HG02642 (cell line): ENCODE measurements at regions not wholly inside any gene's neighbourhood (a gene's known extent, or its start where the extent isn't known, plus 50 kb on each side); places are given as distances from the start of the nearest gene placed in this dataset.

Experiments used
- ATAC-seq: cut with Tn5 transposase; IDR thresholded peaks from one replicate; pipeline ENCODE4 v1.9.1; 2021; ENCODE audit warnings: mild to moderate bottlenecking; ENCODE audit not compliant: unreplicated experiment, poor library complexity

DNA sequence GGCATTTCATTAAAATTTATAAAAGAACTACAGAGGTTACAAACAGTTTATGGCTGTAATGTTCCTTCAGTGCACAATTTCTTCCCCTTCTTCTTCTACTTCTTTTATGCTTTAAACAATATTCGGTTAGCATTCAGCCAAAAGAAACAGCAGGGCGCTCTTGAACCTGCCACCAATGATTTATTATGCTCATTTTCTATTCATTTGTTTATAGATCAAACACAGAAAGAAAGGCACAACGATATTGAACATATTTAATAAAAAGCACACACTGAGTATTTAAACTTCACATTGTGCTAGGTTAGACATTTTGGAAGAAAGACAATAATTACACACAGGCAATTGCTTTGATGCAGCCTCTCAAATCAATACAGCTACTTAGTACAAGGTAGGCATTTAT lies 1025.8 kb upstream of the LRRN3 start:
- ATAC-seq: no peak

DNA sequence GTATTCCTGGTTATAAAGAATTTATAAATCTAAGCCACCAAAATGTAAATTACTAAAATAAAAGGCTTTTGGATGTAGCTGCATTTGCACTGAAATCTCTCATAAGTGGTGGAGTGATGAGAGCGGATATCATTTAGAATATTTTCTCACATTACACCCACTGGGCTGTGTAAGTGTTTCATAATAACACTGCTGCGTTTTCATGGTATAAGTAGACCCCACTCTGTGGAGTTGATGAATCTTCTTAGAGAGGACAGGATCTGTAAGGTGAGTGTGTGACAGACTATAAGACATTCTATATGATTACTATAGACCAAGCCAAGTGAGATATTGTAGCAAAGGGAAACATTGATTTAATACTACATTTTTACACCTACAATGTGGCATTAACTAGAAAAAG lies 1024.1 kb upstream of the LRRN3 start:
- no peak for ATAC-seq

DNA sequence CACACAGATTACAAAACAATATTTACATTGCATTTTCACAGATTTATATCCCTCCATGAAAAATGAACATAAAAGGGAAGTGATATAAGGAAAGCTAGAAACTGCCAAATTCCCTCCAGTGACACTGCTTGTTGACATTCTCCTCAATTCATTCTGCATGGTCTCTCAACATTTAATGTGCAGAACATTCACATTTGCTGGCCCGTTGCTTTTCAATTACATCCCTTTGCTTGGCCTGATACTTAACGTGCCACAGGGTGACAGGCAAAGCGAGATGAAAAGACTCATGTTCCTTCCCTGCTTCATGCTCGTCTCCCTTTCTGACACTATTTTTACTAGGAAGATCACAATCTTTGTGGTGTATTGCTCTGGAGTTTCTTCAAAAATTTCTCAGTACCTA lies 1019.7 kb upstream of the LRRN3 start:
- ATAC-seq: no peak

DNA sequence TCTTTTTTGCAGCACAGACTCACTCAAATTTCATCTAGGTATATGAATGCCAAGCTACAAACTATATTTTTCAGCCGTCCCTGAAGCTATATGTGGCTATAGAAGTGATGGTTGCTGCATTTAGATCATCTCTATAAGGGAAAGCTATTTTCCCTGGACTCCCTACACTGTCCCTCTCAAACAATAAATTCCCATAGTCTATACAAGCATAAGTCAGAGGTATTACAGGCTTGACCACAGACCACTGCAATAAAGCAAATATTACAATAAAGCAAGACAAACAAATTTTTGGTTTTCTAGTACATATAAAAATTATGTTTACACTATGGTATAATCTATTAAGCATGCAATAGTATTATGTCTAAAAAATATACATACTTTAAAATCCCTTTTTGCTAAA lies 1015.5 kb upstream of the LRRN3 start:
- no peak for ATAC-seq

DNA sequence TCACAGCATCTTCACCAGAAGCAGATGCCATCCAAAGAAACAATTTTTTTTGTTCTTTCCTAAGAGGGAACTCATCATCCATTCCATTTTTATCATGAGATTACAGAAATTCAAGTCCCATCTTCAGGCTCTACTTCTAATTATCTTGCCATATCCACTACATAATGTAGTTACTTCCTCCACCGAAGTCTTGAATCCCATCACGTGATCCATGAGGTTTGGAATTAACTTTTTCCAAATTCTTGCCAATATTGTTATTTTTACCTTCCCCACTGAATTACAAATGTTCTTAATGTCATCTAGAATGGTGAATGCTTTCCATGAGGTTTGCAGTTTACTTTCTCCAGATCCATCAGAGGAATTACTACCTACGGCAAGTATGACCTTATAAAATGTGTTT lies 1014.7 kb upstream of the LRRN3 start:
- ATAC-seq: no peak

DNA sequence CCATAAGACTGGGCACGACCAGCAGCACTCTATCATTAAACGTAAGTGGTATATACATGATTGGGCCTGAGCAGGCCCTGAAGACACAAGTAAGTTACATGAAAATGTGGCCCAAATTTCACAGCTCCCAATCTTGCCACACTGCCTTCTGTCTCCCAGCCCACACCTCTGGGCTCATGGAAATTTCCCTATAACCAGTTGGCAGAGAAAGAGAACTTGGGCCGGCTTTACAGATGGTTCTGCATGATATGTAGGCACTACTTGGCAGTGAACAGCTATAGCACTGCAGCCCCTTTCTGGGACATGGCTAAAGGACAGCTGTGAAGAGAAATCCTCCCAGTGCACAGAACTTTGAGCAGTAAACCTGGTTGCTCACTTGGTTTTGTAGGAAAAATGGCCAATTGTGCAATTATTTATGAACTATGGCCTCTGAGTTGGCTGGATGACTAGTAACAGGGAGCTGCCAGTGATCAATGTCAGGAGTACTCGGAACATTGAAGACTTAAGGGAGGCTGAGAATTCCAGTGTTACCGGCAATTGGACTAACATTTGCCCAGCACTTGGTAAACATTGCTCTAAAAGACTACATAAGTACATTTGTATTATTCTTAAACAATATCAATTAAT lies 1006.6 kb upstream of the LRRN3 start:
- no peak for ATAC-seq

DNA sequence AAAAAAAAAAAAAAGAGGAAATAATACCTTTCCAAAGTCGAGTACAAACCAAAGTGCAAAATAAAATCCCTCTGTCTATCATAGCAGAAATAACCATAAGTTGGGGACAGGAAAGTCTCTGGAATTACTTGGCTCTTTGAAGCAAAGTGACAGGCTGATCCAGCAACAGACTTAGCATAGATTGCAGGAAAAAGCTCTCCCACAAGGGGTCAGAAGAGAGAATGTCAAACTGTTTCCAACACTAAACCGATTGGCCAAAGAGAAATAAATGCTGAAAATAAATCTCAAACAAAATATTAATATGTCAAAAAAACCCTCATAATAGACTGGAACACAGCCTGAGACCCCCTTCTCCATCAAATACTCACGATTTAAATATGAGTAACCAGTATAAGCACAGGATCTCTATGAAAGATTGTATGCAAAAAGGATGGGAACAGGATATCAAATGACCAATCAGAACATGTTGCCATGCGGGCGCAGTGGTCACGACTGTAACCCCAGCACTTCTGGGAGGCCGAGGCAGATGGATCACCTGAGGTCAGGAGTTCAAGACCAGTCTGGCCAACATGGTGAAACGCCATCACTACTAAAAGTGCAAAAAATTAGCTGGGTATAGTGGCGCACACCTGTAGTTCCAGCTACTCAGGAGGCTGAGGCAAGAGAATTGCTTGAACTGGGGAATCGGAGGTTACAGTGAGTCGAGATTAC lies 1000.7 kb upstream of the LRRN3 start:
- no peak for ATAC-seq

DNA sequence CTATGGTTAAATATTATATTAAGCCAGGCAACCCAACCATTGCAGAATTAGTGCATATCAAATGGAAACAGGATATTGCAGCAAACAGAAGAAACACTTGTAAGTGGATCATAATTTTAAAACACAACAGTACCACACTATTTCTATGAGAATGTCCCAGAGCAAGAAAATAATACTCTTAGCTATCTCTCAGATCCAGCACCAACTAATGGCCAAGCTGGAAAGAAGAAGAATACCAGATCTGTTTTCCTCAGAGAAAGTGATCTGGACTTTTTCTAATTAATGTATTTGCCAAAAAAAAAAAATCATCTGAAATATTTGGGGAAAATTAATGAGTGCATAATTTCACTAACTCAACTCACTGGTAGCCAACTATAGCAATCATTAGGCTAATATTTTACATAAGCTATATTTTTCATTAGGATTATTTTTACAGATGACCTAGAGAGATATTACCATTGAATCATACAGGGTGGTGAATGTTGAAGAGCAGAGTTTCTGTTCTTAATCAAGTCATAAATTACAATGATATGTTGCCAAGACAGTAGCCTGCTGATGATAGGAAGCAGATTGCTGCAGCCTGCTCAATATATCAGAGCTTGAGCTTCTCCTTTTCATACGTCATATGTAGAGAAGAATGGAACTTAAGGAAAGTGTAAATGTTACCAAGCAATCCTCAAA lies 995.4 kb upstream of the LRRN3 start:
- ATAC-seq: no peak

DNA sequence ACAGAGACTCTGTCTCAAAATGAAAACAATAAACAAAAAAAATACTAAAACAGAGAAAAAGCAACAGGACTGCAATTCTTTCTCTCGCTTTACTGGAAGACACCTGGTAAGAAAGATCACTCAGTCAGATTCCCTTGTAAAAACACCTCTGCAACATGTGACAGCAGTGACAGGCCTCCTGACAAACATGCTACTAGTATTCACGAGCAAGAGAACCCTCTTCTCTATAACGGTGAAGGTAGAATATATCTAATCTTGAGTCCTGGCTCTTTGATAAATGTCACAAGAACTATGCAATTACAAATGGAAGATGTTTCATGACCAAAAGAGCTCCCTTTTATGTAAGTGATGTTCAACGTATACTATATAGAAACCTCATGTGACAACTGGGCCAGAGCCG lies 986.7 kb upstream of the LRRN3 start:
- ATAC-seq: no peak

DNA sequence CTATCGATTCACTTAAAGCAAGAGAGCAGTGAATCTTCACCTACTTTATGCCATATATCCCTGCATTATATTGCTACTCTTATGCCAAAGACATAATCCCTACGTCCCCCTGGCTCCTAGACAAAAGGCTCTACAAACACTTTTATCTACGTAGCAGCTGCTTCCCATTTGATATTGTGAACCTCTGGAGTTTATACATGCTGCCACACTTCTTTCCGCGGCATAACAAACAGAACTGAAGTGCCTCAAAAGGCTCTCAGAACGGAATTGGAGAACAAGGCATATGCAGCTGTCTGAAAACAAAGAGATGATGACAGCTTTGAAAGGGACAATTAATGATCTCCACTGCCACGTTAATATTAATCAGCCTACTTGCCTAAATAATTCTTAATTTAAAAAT lies 985.6 kb upstream of the LRRN3 start:
- no peak for ATAC-seq

DNA sequence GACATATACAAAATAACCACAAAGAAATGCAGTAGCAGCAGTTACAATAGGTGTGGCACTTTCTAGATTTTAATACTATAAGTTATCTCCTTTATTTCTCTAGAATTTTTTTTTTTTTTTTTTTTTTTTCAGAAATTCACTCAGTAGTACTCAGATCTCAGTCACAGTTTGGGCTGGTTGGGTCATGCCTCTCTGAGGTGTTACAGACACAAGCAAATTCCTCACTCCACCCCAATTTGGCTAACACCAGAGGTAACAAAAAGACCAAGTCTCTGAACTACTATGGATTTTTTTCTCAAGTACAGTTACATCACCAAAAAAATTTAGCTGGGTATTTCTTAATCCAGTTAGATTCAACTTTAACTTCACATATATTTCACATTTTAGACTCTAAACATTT lies 985.1 kb upstream of the LRRN3 start:
- no peak for ATAC-seq

DNA sequence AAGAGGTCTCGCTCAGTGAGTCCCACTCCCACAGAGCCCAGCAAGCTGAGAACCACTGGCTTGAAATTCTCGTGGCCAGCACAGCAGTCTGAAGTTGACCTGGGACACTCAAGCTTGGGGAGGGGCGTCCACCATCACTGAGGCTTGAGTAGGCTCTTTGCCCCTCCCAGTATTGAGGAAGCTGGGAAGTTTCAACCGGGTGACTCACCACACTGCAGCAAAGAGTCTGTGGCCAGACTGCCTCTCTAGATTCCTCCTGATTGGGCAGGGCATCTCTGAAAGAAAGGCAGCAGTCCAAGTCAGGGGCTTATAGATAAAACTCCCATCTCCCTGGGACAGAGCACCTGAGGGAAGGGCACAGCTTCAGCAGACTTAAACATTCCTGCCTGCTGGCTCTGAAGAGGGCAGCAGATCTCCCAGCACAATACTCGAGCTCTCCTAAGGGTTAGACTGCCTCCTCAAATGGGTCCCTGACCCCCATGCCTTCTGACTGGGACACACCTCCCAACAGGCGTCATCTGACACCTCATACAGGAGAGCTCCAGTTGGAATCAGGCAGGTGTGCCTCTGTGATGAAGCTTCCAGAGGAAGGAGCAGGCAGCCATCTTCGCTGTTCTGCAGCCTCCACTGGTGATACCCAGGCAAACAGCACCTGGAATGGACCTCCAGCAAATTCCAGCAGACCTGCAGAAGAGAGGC lies 970.9 kb upstream of the LRRN3 start:
- no peak for ATAC-seq

DNA sequence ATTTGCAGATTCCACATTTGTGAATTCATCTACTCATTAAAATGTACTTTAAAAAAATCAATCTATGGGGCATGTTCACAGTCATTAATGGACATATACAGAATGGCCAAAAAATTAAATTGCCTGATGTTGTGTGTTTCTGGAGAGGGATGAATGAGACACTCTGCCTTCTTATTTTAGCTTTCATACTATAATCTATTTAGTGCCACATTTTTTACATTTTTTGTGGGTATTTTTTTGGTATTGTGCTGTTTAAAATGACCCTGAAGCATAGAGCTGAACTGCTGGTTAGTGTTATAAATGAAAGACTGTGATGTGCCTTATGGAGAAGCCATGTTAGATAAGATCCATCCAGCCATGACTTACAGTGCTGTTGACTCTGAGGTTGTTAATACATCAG lies 961.8 kb upstream of the LRRN3 start:
- ATAC-seq: no peak

DNA sequence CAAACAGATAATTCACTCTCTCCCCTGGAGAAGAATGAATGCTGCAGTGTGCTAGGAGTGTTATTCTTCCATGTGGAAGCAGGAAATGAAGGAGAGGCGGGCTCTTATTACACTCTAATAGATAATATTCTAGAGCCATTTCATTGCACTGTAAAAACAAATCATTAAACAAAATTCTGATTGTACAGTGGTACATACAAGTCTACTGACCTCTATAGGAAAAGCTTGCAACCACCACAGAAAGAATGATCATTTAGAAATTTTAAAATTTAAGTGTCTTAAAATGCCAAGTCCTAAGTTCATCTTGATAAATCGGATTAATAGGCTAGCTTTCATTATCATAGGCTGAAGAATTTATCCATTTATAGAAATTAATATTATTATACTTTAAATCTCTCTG lies 960.3 kb upstream of the LRRN3 start:
- no peak for ATAC-seq

DNA sequence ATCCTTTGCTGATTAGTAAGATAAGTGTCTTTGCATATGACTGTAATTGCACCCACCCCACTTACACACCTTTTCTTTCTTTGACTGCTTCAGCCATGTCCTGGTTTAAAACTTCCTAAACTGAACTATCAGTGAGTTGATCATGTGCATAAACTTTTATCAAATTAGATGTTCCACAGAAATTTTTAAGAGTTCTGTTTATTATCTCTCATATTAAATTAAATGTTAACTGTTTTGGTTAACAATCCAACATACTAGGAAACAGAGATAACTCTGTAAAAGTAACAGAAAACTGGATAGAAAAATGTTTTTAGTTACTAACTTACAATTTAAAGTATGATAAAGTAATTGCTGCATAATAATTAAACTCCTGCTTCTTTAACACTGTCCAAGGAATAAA lies 959.6 kb upstream of the LRRN3 start:
- ATAC-seq: no peak

DNA sequence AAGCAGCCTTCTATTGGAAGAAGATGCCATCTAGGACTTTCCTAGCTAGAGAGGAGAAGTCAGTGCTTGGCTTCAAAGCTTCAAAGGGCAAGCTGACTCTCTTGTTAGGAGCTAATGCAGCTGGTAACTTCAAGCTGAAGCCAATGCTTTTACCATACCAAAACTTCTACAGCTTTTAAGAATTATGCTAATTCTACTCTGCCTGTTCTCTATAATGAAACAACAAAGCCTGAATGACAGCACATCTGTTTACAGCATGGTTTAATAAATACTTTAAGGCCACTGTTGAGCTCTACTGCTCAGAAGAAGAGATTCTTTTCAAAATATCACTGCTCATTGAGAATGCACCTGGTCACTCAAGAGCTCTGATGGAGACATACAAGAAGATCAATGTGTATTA lies 951.9 kb upstream of the LRRN3 start:
- no peak for ATAC-seq

DNA sequence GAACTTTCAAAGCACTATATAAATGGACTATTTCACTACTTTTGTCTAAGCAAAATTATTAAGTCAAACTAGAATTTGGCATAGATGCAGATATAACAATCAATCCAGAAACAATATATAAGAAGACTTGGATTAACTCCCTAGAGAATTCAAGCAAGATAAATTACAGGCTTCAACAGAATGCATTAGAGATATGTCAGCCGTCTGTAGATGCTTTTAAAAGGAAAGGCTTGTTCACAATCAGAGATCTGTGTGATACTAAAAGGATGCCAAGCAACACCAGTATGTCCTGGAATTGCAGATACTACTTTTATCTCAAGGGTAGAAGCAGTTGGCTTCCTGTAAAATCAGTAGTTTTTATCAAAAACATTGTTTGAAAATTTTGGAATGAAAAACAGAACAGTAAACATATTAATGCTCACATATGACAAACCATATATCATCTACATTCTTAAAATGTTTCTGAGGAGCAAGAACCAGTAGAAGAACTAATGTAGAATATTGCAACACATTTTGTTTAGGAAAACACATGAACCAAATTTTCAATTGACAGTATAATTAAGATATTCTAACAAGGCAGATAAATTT lies 947.9 kb upstream of the LRRN3 start:
- ATAC-seq: no peak

DNA sequence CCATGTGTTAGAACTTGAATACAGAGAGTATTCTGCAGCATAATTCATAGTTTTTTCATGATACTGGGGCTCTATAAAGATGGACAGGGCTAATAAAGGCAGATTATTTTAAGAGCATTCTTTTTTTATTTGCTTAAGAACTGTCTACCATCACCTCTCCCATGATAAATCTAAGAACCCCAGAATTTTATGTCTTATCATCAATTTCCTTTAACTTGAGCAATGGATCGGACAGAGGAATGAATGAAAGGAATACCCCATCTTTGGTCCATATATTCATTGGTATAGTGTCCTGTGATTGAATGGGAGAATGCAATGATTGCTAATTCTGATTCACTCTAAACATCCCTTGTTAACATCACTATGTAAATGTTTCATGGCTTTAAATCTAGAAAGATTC lies 946.3 kb upstream of the LRRN3 start:
- ATAC-seq: no peak

DNA sequence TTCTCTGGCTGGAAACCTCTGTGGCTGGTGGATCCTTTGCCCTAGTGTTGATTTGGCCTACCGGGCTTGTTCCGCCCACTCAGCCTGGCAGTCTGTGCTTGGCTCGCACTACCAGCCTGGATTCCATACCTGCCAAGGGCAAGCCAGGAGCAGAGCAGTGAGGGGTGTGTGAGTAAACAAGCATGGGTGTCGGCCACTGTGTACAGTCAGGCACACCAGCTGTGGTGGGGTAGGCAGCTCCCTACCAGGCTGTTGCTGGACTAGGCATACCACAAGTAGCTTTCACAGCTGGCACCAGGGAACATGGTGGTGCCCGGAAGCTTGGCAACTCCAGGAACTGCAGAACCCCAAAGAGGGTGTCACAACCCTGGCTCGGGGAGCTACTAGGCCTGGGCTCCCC lies 942.9 kb upstream of the LRRN3 start:
- ATAC-seq: no peak

DNA sequence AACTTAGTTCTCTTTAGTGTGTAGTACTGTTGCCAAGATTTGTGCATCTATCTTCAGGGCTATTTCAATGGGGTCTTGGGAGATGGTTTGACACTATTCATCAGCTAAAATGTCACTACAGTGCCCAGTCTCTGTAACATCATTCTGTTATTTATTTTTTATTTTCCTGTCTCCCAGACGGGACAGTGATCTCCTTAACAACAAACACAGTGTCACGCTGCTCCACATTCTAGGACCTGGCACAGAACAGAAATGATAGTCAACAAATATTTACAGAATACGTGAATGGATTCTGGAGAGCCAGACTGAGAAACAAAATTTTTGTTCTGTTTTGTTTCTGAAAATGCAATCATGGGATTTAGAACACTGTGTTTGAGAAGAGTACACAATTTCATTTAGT lies 937.7 kb upstream of the LRRN3 start:
- ATAC-seq: no peak

DNA sequence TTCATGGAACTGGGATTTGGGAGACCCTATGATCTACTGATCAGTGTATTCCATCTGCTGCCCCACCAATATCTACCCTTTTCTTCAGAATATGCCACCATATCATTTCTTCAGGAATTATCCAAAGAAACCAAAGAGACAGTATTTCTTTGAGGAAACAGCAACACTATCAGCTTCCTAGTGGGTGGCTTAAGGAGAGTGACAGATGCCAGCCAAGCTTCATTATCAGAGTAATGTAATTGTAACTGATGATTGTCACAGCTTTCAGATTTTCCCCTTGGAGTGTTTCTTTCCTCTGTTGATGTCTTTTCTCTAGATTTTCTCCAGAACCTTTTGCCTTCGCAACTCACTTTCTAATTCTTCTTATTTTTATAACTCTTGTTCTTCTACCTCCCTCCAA lies 934.4 kb upstream of the LRRN3 start:
- ATAC-seq: no peak
